H9 (cell line): ENCODE measurements at regions not wholly inside any gene's neighbourhood (a gene's known extent, or its start where the extent isn't known, plus 50 kb on each side); places are given as distances from the start of the nearest gene placed in this dataset.

Source experiments
- DNase-seq: peaks from one replicate; pipeline ENCODE4 v3.0.0-alpha.2; 2017
- H2AFZ ChIP-seq: one replicate; pipeline ENCODE4 v1.6.1; 2013; ENCODE audit warnings: mild to moderate bottlenecking, low read length, control low read depth, moderate library complexity
- H2AK5ac ChIP-seq: 2 replicates; pipeline ENCODE4 v1.6.1; 2013; ENCODE audit warnings: low read length, control low read depth, mixed read lengths; ENCODE audit not compliant: insufficient read length
- H2BK120ac ChIP-seq: one replicate; pipeline ENCODE4 v1.6.1; 2013; ENCODE audit warnings: low read depth, mild to moderate bottlenecking, low read length, control low read depth, inconsistent platforms; ENCODE audit not compliant: poor library complexity, severe bottlenecking
- H2BK12ac ChIP-seq: 2 replicates; pipeline ENCODE4 v1.6.1; 2013; ENCODE audit warnings: low read length, control low read depth, mixed read lengths, low read depth; ENCODE audit not compliant: insufficient read length
- H2BK15ac ChIP-seq: 2 replicates; pipeline ENCODE4 v1.6.1; 2013; ENCODE audit warnings: low read depth, low read length, control low read depth
- H2BK20ac ChIP-seq: one replicate; pipeline ENCODE4 v1.6.1; 2013; ENCODE audit warnings: low read depth, mild to moderate bottlenecking, low read length, control low read depth, inconsistent platforms; ENCODE audit not compliant: poor library complexity, severe bottlenecking
- H2BK5ac ChIP-seq: 2 replicates; pipeline ENCODE4 v1.6.1; 2013; ENCODE audit warnings: low read length, control low read depth, mixed read lengths; ENCODE audit not compliant: insufficient read length
- H3K14ac ChIP-seq: 2 replicates; pipeline ENCODE4 v1.6.1; 2013; ENCODE audit warnings: low read length, control low read depth; ENCODE audit not compliant: insufficient read depth
- H3K18ac ChIP-seq: 2 replicates; pipeline ENCODE4 v1.6.1; 2013; ENCODE audit warnings: low read depth, mild to moderate bottlenecking, mixed read lengths, low read length, control low read depth; ENCODE audit not compliant: insufficient read length
- H3K23ac ChIP-seq: 2 replicates; pipeline ENCODE4 v1.6.1; 2013; ENCODE audit warnings: low read length, control low read depth, mixed read lengths, low read depth; ENCODE audit not compliant: insufficient read length
- H3K23me2 ChIP-seq: 2 replicates; pipeline ENCODE4 v1.6.1; 2013; ENCODE audit warnings: low read depth, mild to moderate bottlenecking, mixed read lengths, low read length, control low read depth; ENCODE audit not compliant: insufficient read length, poor library complexity, severe bottlenecking
- H3K27ac ChIP-seq: 2 replicates; pipeline ENCODE4 v1.5.1; 2013; ENCODE audit warnings: low read length, control low read depth, mixed read lengths, low read depth; ENCODE audit not compliant: insufficient read length
- H3K27me3 ChIP-seq: 2 replicates; pipeline ENCODE4 v1.6.1; 2013; ENCODE audit warnings: low read length, control low read depth, inconsistent platforms; ENCODE audit not compliant: insufficient read depth
- H3K4ac ChIP-seq: 2 replicates; pipeline ENCODE4 v1.6.1; 2013; ENCODE audit warnings: low read depth, mild to moderate bottlenecking, control low read depth, inconsistent platforms, low read length, moderate library complexity
- H3K4me1 ChIP-seq: 2 replicates; pipeline ENCODE4 v1.6.1; 2013; ENCODE audit warnings: low read length, control low read depth, inconsistent platforms; ENCODE audit not compliant: insufficient read depth
- H3K4me2 ChIP-seq: 2 replicates; pipeline ENCODE4 v1.6.1; 2013; ENCODE audit warnings: low read length, control low read depth, mixed read lengths; ENCODE audit not compliant: insufficient read length, insufficient read depth
- H3K56ac ChIP-seq: 2 replicates; pipeline ENCODE4 v1.6.1; 2013; ENCODE audit warnings: low read depth, mild to moderate bottlenecking, mixed read lengths, low read length, control low read depth; ENCODE audit not compliant: insufficient read length
- H3K79me1 ChIP-seq: 2 replicates; pipeline ENCODE4 v1.6.1; 2013; ENCODE audit warnings: low read depth, mild to moderate bottlenecking, moderate library complexity, low read length, control low read depth, inconsistent platforms; ENCODE audit not compliant: insufficient read depth, poor library complexity, severe bottlenecking
- H3K79me2 ChIP-seq: 2 replicates; pipeline ENCODE4 v1.6.1; 2013; ENCODE audit warnings: low read length, control low read depth, inconsistent platforms; ENCODE audit not compliant: insufficient read depth
- H3K9ac ChIP-seq: 2 replicates; pipeline ENCODE4 v1.6.1; 2013; ENCODE audit warnings: low read length, control low read depth, mixed read lengths; ENCODE audit not compliant: insufficient read length; ENCODE audit errors: extremely low read depth
- H3K9me3 ChIP-seq: one replicate; pipeline ENCODE4 v1.6.1; 2013; ENCODE audit warnings: low read depth, low read length, inconsistent platforms; ENCODE audit not compliant: control insufficient read depth
- H3T11ph ChIP-seq: one replicate; pipeline ENCODE4 v1.6.1; 2013; ENCODE audit warnings: mild to moderate bottlenecking, low read length, control low read depth, inconsistent platforms
- H4K20me1 ChIP-seq: one replicate; pipeline ENCODE4 v1.6.1; 2013; ENCODE audit not compliant: control insufficient read depth, insufficient read length, insufficient read depth
- H4K5ac ChIP-seq: 2 replicates; pipeline ENCODE4 v1.6.1; 2013; ENCODE audit warnings: low read depth, mild to moderate bottlenecking, mixed read lengths, low read length, control low read depth; ENCODE audit not compliant: insufficient read length
- H4K8ac ChIP-seq: replicated peaks from 2 replicates; pipeline ENCODE4 v1.6.1; 2013; ENCODE audit warnings: low read length, control low read depth, mixed read lengths, low read depth; ENCODE audit not compliant: insufficient read length
- H4K91ac ChIP-seq: 2 replicates; pipeline ENCODE4 v1.6.1; 2013; ENCODE audit warnings: low read depth, mild to moderate bottlenecking, moderate library complexity, mixed read lengths, low read length, control low read depth; ENCODE audit not compliant: insufficient read length
- H3K27ac Mint-ChIP-seq, 3 experiments: 2 replicates in 2 of 3; 3 replicates in 1 of 3; pipeline ENCODE4 v1.8.0; 2020 to 2021; ENCODE audit warnings: mixed read lengths in 3 of 3, mild to moderate bottlenecking in 1 of 3, moderate library complexity in 1 of 3
- H3K27me3 Mint-ChIP-seq: 2 replicates; pipeline ENCODE4 v1.8.0; 2021; ENCODE audit warnings: low read depth, mild to moderate bottlenecking, moderate library complexity, mixed read lengths
- H3K36me3 Mint-ChIP-seq, 3 experiments: 2 replicates in 2 of 3; 3 replicates in 1 of 3; pipeline ENCODE4 v1.8.0; 2020 to 2021; ENCODE audit warnings: low read depth in 3 of 3, mixed read lengths in 3 of 3; ENCODE audit not compliant: insufficient read depth in 1 of 3
- H3K4me1 Mint-ChIP-seq, 2 experiments: 2 replicates each; pipeline ENCODE4 v1.8.0; 2020; ENCODE audit warnings: mixed read lengths in 2 of 2
- H3K4me3 Mint-ChIP-seq, 2 experiments: 2 replicates in 1 of 2; 3 replicates in 1 of 2; pipeline ENCODE4 v1.8.0; 2020 to 2021; ENCODE audit warnings: mild to moderate bottlenecking in 2 of 2, mixed read lengths in 2 of 2, moderate library complexity in 1 of 2
- H3K9me3 Mint-ChIP-seq, 2 experiments: 2 replicates in 1 of 2; 3 replicates in 1 of 2; pipeline ENCODE4 v1.8.0; 2020; ENCODE audit warnings: mild to moderate bottlenecking in 2 of 2, mixed read lengths in 2 of 2, moderate library complexity in 1 of 2
- WGBS: extraction: QIAGEN DNeasy Blood & Tissue Kit; methylation state at CpG from one replicate; pipeline ENCODE4 v1.1.7; 2013; ENCODE audit warnings: missing lambda C conversion rate, low lambda C conversion rate, mixed read lengths; ENCODE audit not compliant: insufficient read length; ENCODE audit errors: extremely low coverage; 5-methylcytosine and 5-hydroxymethylcytosine counted together
- TF ChIP-seq, protein P1 (sequence below): fragments of 200-600 bp; sonication (generic); conservative IDR thresholded peaks from 3 replicates; pipeline ENCODE4 v1.8.0; 2021; ENCODE audit warnings: antibody characterized with exemption, mild to moderate bottlenecking

DNA sequence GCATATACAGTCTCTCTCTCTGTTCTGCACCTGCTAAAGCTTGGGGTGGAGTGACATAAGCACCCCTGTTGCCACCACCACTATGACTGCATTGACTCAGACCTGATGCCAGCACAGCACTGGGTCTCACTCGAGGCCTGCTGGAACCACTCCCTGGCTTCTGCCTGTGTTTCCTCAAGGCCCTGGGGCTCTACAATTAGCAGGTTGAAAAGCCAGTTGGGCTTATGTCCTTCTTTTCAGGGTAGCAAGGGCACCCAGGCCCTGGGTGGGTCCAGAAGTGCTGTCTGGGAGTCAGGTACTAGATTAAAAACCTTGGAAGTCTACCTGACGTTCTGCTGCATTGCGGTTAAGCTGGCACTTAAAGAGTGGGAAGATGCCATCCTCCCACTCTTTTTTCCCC lies 50.5 kb upstream of the MAGEC3 start:
- H3K23ac ChIP-seq = no peak overlapping the region
- WGBS = no CpG with 5 or more reads among the region's 3 CpGs
- H4K91ac ChIP-seq = no peak overlapping the region
- H3K56ac ChIP-seq = no peak overlapping the region
- Mint-ChIP-seq H3K36me3 (peaks cover 0 to 2% (median 0%) of the 10 kb centered on the region in 3 experiments; a peak in 2 of 7 replicates), H3K4me3 (no peak overlapping the region), H3K27ac (no peak overlapping the region), H3K4me1 (no peaks in the 10 kb centered on the region), H3K9me3 (peaks cover 43 to 44% of the 10 kb centered on the region in 2 experiments), H3K27me3 (no peaks in the 10 kb centered on the region)
- no peak overlapping the region for H3K14ac ChIP-seq
- no peak for DNase-seq
- no peak overlapping the region for H2BK5ac ChIP-seq
- no peaks in the 10 kb centered on the region for H4K20me1 ChIP-seq
- H3T11ph ChIP-seq = no peak overlapping the region
- H2BK20ac ChIP-seq = no peak overlapping the region
- no peak overlapping the region for H2BK120ac ChIP-seq
- no peak overlapping the region for H4K5ac ChIP-seq
- H3K18ac ChIP-seq = no peak overlapping the region
- no peaks in the 10 kb centered on the region for H3K4me1 ChIP-seq
- H3K27me3 ChIP-seq = no peaks in the 10 kb centered on the region
- H2BK15ac ChIP-seq = no peak overlapping the region
- H2BK12ac ChIP-seq = no peak overlapping the region
- no peaks in the 10 kb centered on the region for H3K23me2 ChIP-seq
- no peak overlapping the region for H3K9ac ChIP-seq
- no peak overlapping the region for H4K8ac ChIP-seq
- no peak overlapping the region for H3K4me2 ChIP-seq
- no peak overlapping the region for H2AK5ac ChIP-seq
- H3K79me2 ChIP-seq = no peaks in the 10 kb centered on the region
- H3K4ac ChIP-seq = no peak overlapping the region
- H3K9me3 ChIP-seq = peaks cover 5% of the 10 kb centered on the region
- H3K27ac ChIP-seq = no peak overlapping the region
- H3K79me1 ChIP-seq = no peaks in the 10 kb centered on the region
- no peak overlapping the region for H2AFZ ChIP-seq
- TF ChIP-seq, protein P1, sequence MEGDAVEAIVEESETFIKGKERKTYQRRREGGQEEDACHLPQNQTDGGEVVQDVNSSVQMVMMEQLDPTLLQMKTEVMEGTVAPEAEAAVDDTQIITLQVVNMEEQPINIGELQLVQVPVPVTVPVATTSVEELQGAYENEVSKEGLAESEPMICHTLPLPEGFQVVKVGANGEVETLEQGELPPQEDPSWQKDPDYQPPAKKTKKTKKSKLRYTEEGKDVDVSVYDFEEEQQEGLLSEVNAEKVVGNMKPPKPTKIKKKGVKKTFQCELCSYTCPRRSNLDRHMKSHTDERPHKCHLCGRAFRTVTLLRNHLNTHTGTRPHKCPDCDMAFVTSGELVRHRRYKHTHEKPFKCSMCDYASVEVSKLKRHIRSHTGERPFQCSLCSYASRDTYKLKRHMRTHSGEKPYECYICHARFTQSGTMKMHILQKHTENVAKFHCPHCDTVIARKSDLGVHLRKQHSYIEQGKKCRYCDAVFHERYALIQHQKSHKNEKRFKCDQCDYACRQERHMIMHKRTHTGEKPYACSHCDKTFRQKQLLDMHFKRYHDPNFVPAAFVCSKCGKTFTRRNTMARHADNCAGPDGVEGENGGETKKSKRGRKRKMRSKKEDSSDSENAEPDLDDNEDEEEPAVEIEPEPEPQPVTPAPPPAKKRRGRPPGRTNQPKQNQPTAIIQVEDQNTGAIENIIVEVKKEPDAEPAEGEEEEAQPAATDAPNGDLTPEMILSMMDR = no peak
